ENCODE measurements at regions not wholly inside any gene's neighbourhood (a gene's known extent, or its start where the extent isn't known, plus 50 kb on each side); places are given as distances from the start of the nearest gene placed in this dataset.

- no peaks in the 10 kb centered on the region for H3K36me3 Mint-ChIP-seq (ENCODE audit: low read depth)
- no peaks in the 10 kb centered on the region for H3K4me1 Mint-ChIP-seq
- no peaks in the 10 kb centered on the region for H3K27me3 Mint-ChIP-seq (ENCODE audit: low read depth)
- no peak overlapping the region for H3K27ac Mint-ChIP-seq (ENCODE audit: unreplicated experiment)
- no peak for TF ChIP-seq CTCF (conservative IDR thresholded peaks at IDR 0.05)
- no peaks in the 10 kb centered on the region for H3K9me3 Mint-ChIP-seq
- no peak for DNase-seq (ENCODE audit: low read depth, low spot score)
- no peak overlapping the region for H3K4me3 Mint-ChIP-seq
These were observed 1383.2 kb downstream of the BRD1 start for GRCh38 chr22:48444320-48445112.

- no peak for TF ChIP-seq CTCF (conservative IDR thresholded peaks at IDR 0.05)
- Mint-ChIP-seq H3K4me1 (no peaks in the 10 kb centered on the region), H3K27ac (ENCODE audit: unreplicated experiment) (no peak overlapping the region), H3K4me3 (no peak overlapping the region), H3K27me3 (ENCODE audit: low read depth) (no peaks in the 10 kb centered on the region), H3K9me3 (no peaks in the 10 kb centered on the region), H3K36me3 (ENCODE audit: low read depth) (no peaks in the 10 kb centered on the region)
- DNase-seq (ENCODE audit: low read depth, low spot score) = no peak
These were observed 1384.0 kb downstream of the BRD1 start for GRCh38 chr22:48443680-48444079.

GRCh38 chr22:48442663-48443062 lies 1385.0 kb downstream of the BRD1 start:
- no peak overlapping the region for H3K4me3 Mint-ChIP-seq
- no peak overlapping the region for H3K27ac Mint-ChIP-seq (ENCODE audit: unreplicated experiment)
- H3K4me1 Mint-ChIP-seq = no peaks in the 10 kb centered on the region

GRCh38 chr22:48441553-48441850 lies 1386.2 kb downstream of the BRD1 start:
- Mint-ChIP-seq H3K27ac (ENCODE audit: unreplicated experiment) (no peak overlapping the region), H3K9me3 (no peaks in the 10 kb centered on the region), H3K27me3 (ENCODE audit: low read depth) (no peaks in the 10 kb centered on the region), H3K36me3 (ENCODE audit: low read depth) (no peaks in the 10 kb centered on the region), H3K4me1 (no peaks in the 10 kb centered on the region), H3K4me3 (no peak overlapping the region)
- TF ChIP-seq CTCF (conservative IDR thresholded peaks at IDR 0.05) = no peak
- no peak for DNase-seq (ENCODE audit: low read depth, low spot score)

More at GRCh38 chr22:48442663-48443062, 1385.0 kb downstream of the BRD1 start:
- no peak for TF ChIP-seq CTCF (conservative IDR thresholded peaks at IDR 0.05)
- no peaks in the 10 kb centered on the region for H3K9me3 Mint-ChIP-seq
- H3K36me3 Mint-ChIP-seq (ENCODE audit: low read depth) = no peaks in the 10 kb centered on the region
- H3K27me3 Mint-ChIP-seq (ENCODE audit: low read depth) = no peaks in the 10 kb centered on the region
- DNase-seq (ENCODE audit: low read depth, low spot score) = no peak

GRCh38 chr22:48440673-48441552 lies 1386.8 kb downstream of the BRD1 start:
- Mint-ChIP-seq H3K4me1 (no peaks in the 10 kb centered on the region), H3K36me3 (ENCODE audit: low read depth) (no peaks in the 10 kb centered on the region), H3K9me3 (no peaks in the 10 kb centered on the region), H3K27ac (ENCODE audit: unreplicated experiment) (no peak overlapping the region), H3K27me3 (ENCODE audit: low read depth) (no peaks in the 10 kb centered on the region), H3K4me3 (no peak overlapping the region)
- no peak for DNase-seq (ENCODE audit: low read depth, low spot score)
- TF ChIP-seq CTCF (conservative IDR thresholded peaks at IDR 0.05) = no peak

Data from neural crest cell (in vitro differentiated cells).